ENCODE measurements at regions not wholly inside any gene's neighbourhood (a gene's known extent, or its start where the extent isn't known, plus 50 kb on each side); places are given as distances from the start of the nearest gene placed in this dataset.

GRCh38 chr6:105488516-105489215 is 85.8 kb upstream of the PREP start:
- DNase-seq (ENCODE audit: insufficient read length, low spot score) (no peak), FAIRE-seq (peak; percentile 88)

- FAIRE-seq (peak; percentile 84), DNase-seq (ENCODE audit: insufficient read length, low spot score) (no peak)
Measured at GRCh38 chr6:105487040-105487790, 84.3 kb upstream of the PREP start.

GRCh38 chr6:105485456-105485855 is 82.6 kb upstream of the PREP start:
- FAIRE-seq (no peak), DNase-seq (ENCODE audit: insufficient read length, low spot score) (no peak)

GRCh38 chr6:105484238-105485161 is 81.6 kb upstream of the PREP start:
- FAIRE-seq (peak; percentile 97), DNase-seq (ENCODE audit: insufficient read length, low spot score) (no peak)

- peak; percentile 70 for FAIRE-seq
- no peak for DNase-seq (ENCODE audit: insufficient read length, low spot score)
Measured at GRCh38 chr6:105483492-105483891, 80.6 kb upstream of the PREP start.

GRCh38 chr6:105482921-105483320 is 80.0 kb upstream of the PREP start:
- DNase-seq (ENCODE audit: insufficient read length, low spot score): no peak

GRCh38 chr6:105482227-105482844 is 79.5 kb upstream of the PREP start:
- no peak for DNase-seq (ENCODE audit: insufficient read length, low spot score)
- FAIRE-seq: peak; percentile 85

More at GRCh38 chr6:105482921-105483320, 80.0 kb upstream of the PREP start:
- no peak for FAIRE-seq

- no peak for FAIRE-seq
- DNase-seq (ENCODE audit: insufficient read length, low spot score): no peak
Measured at GRCh38 chr6:105476978-105477377, 74.1 kb upstream of the PREP start.

GRCh38 chr6:105474234-105474633 is 71.4 kb upstream of the PREP start:
- no peak for FAIRE-seq
- no peak for DNase-seq (ENCODE audit: insufficient read length, low spot score)

- FAIRE-seq (no peak), DNase-seq (ENCODE audit: insufficient read length, low spot score) (no peak)
Measured at GRCh38 chr6:105469946-105470345, 67.1 kb upstream of the PREP start.

- DNase-seq (ENCODE audit: insufficient read length, low spot score): no peak
- no peak for FAIRE-seq
Measured at GRCh38 chr6:105468850-105469249, 66.0 kb upstream of the PREP start.

GRCh38 chr6:105460860-105461259 is 58.0 kb upstream of the PREP start:
- FAIRE-seq (no peak), DNase-seq (ENCODE audit: insufficient read length, low spot score) (no peak)

- DNase-seq (ENCODE audit: insufficient read length, low spot score) (no peak), FAIRE-seq (peak; percentile 44)
Measured at GRCh38 chr6:105459864-105460263, 57.0 kb upstream of the PREP start.

- DNase-seq (ENCODE audit: insufficient read length, low spot score): peak; percentile 18
Measured at GRCh38 chr6:105459049-105459448, 56.2 kb upstream of the PREP start.

GRCh38 chr6:105458551-105458950 is 55.7 kb upstream of the PREP start:
- FAIRE-seq: no peak
- no peak for DNase-seq (ENCODE audit: insufficient read length, low spot score)

More at GRCh38 chr6:105459049-105459448, 56.2 kb upstream of the PREP start:
- FAIRE-seq: peak; percentile 98

GRCh38 chr6:105458084-105458483 is 55.2 kb upstream of the PREP start:
- DNase-seq (ENCODE audit: insufficient read length, low spot score) (no peak), FAIRE-seq (no peak)

GRCh38 chr6:105453968-105454367 is 51.1 kb upstream of the PREP start:
- FAIRE-seq (no peak), DNase-seq (ENCODE audit: insufficient read length, low spot score) (no peak)

- FAIRE-seq (peak; percentile 80), DNase-seq (ENCODE audit: insufficient read length, low spot score) (no peak)
Measured at GRCh38 chr6:105452924-105453756, 50.3 kb upstream of the PREP start.

All from GM19239 (cell line).